Heart right ventricle (tissue), 16 donors: ENCODE measurements at regions not wholly inside any gene's neighbourhood (a gene's known extent, or its start where the extent isn't known, plus 50 kb on each side); places are given as distances from the start of the nearest gene placed in this dataset.

ENCODE experiments used
- ATAC-seq, 8 donors: fragments of 200-7000 bp; cut with Tn5 transposase; one replicate each; pipeline ENCODE4 v1.9.1; 2020; ENCODE audit warnings: mild to moderate bottlenecking in 8 of 8, moderate library complexity in 8 of 8, moderate number of reproducible peaks in 1 of 8
- DNase-seq, 2 donors: peaks; one replicate each; pipeline ENCODE4 v3.0.0-alpha.2; 2020
- H3K27ac ChIP-seq, 10 donors: fragments of 200-600 bp; sonication (generic) in 2 of 10; one replicate each; pipeline versions ENCODE4 v1.5.0 to v1.8.0; 2020 to 2022; ENCODE audit warnings: mild to moderate bottlenecking in 3 of 10
- H3K27me3 ChIP-seq, 7 donors: fragments of 200-600 bp; one replicate each; pipeline ENCODE4 v1.8.0; 2021 to 2022; ENCODE audit warnings: mild to moderate bottlenecking in 2 of 7
- H3K36me3 ChIP-seq, 9 donors: fragments of 200-600 bp; sonication (generic) in 1 of 9; one replicate each; pipeline versions ENCODE4 v1.5.0 to v1.8.0; 2020 to 2022; ENCODE audit warnings: mild to moderate bottlenecking in 2 of 9
- H3K4me1 ChIP-seq, 9 donors: fragments of 200-600 bp; sonication (generic) in 1 of 9; one replicate each; pipeline versions ENCODE4 v1.5.0 to v1.8.0; 2020 to 2022; ENCODE audit warnings: mild to moderate bottlenecking in 4 of 9
- H3K4me3 ChIP-seq, 10 donors: fragments of 200-600 bp; sonication (generic) in 2 of 10; one replicate each; pipeline versions ENCODE4 v1.5.0 to v1.8.0; 2020 to 2022; ENCODE audit warnings: mild to moderate bottlenecking in 7 of 10, moderate library complexity in 2 of 10
- H3K9me3 ChIP-seq, 11 donors: fragments of 200-600 bp in 10 of 11; sonication (generic) in 2 of 11; one replicate each; pipeline versions ENCODE4 v1.5.0 to v1.8.0; 2013 to 2022; ENCODE audit warnings: mild to moderate bottlenecking in 2 of 11, control low read depth in 1 of 11, moderate library complexity in 1 of 11
- CTCF ChIP-seq, 9 donors: fragments of 200-600 bp; sonication (generic) in 2 of 9; IDR thresholded peaks; one replicate each; pipeline versions ENCODE4 v1.5.0 to v1.8.0; 2021 to 2022; ENCODE audit warnings: antibody characterized with exemption in 9 of 9, mild to moderate bottlenecking in 5 of 9, moderate library complexity in 1 of 9
- WGBS, 2 donors: extraction: QIAGEN DNeasy Blood & Tissue Kit; methylation state at CpG; one replicate each; pipeline ENCODE4 v1.1.7; 2013; ENCODE audit warnings: inconsistent platforms in 1 of 2; 5-methylcytosine and 5-hydroxymethylcytosine counted together
- intact Hi-C, 10 donors: fragments of 100-400 bp; cut with DNase I; formaldehyde crosslinking; loops; one replicate each; pipeline versions ENCODE4 v1.11.1 to v1.14.2; 2022
- donor health status: Arrhythmogenic right ventricular cardiomyopathy.
- donor health status: ischemic (EF 13 %, LVEDD 7.1; RV severe dilation, severe dysfunction).
- donor health status: healthy with polysubstance abuse.
- donor health status: DM: no; HTN: yes; CAD: no.
- donor health status: DM: no; HTN: no; CAD: no.
- donor health status: ischemic (EF 25% LVEDD 6.9; RV normal size, moderate dysfunction).
- donor health status: ischemic (EF 25% LVEDD 5.7; RV mildly dilated, moderate dysfunction).
- donor health status: healthy.
- donor health status: DM: yes; HTN: yes; CAD: no.
- donor health status: Ischemic cardiomyopathy.
- donor health status: ischemic (EF 35%, LVEDD 5.7; RV mildly dilated, moderate dysfunction).
- donor health status: nonischemic (EF 11% LVEDD 7.7; RV severe dilation, severe dysfunction).
- donor health status: DM: yes; HTN: yes; CAD: no.
- donor health status: PGD.
- donor health status: ischemic (EF 29% LVEDD 5.4; RV normal size, mild dysfunction).
- donor health status: nonischemic (EF 23%, LVEDD 6.1; RV moderate dilation, normal function).

DNA sequence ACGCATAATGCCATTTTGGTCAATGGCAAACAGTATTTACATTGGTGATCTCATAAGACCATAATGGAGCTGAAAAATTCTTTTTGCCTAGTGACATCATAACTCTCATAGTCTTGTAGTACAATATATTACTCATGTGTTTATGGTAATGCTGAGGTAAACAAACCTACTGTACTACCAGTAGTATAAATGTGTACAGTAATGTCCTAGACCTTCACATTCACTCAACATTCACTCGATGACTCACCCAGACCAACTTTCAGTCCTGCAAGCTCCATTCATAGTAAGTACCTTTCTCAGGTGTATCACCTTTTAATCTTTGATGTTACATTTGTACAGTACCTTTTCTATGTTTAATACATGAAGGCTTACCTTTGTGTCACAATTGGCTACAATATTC lies 558.2 kb upstream of the PIK3C3 start:
- no peak for TF ChIP-seq CTCF (IDR thresholded peaks at IDR 0.05)
- DNase-seq (no peak), ATAC-seq (no peak)
- H3K4me1 ChIP-seq = peaks cover 0 to 5% (median 0%) of the 10 kb centered on the region in 9 donors
- no peaks in the 10 kb centered on the region for H3K27me3 ChIP-seq
- 95 to 98% methylated on average over 2 of the region's 2 CpGs for WGBS, 2 donors
- H3K4me3 ChIP-seq = no peak overlapping the region
- H3K27ac ChIP-seq = no peak overlapping the region
- intact Hi-C loops = loop anchor here in 1 of 10 donors (10.0 kb wide), 1 partner anchor 348 kb away; no protein-coding TSS in a partner anchor
- no peaks in the 10 kb centered on the region for H3K9me3 ChIP-seq
- no peaks in the 10 kb centered on the region for H3K36me3 ChIP-seq

DNA sequence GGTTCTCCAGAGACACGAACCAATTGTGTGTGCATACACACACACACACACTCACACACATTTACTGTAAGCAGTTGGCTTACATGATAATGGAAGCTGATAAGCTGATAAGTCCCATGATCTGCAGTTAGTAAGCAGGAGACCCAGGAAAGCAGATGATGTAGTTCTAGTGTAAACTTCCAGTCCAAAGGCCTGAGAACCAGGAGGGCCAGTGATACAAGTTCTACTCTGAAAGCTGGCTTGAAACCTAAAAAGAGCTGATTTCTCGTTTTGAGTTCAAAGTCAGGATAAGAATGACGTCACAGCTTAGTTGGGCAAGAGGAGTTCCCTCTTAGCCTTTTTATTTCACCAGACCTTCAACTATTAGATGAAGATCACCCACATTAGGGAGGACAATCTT lies 558.8 kb upstream of the PIK3C3 start:
- H3K36me3 ChIP-seq = no peaks in the 10 kb centered on the region
- 73 to 84% methylated on average over 3 of the region's 3 CpGs for WGBS, 2 donors
- intact Hi-C loops = loop anchor here in 1 of 10 donors (10.0 kb wide), 1 partner anchor 349 kb away; no protein-coding TSS in a partner anchor
- no peaks in the 10 kb centered on the region for H3K27me3 ChIP-seq
- DNase-seq (no peak), ATAC-seq (no peak)
- peaks cover 0 to 5% (median 0%) of the 10 kb centered on the region in 9 donors for H3K4me1 ChIP-seq
- no peak for TF ChIP-seq CTCF (IDR thresholded peaks at IDR 0.05)
- no peaks in the 10 kb centered on the region for H3K9me3 ChIP-seq
- no peak overlapping the region for H3K4me3 ChIP-seq
- no peak overlapping the region for H3K27ac ChIP-seq

DNA sequence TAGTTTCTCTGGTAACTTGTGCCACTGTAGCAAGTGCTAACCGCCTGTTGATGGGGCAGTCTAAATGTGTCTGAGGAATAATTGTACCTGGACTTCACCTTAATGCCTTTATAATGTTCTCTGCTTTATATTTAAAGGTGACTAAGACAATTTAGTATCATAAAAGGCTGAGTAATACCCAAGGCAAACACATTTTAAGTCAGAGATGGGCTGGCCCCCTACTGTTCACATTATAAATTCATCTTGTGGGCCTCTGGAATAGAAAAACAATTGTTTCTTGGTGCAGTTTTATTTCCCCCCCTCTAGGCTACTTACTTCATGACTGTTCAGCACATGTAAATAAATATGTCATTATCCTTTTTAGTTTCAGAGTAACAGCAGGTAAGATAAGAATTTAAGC lies 559.3 kb upstream of the PIK3C3 start:
- no peak overlapping the region for H3K27ac ChIP-seq
- H3K9me3 ChIP-seq = no peaks in the 10 kb centered on the region
- 89 to 96% methylated on average over 1 of the region's 1 CpG for WGBS, 2 donors
- TF ChIP-seq CTCF (IDR thresholded peaks at IDR 0.05) = no peak
- ATAC-seq = no peak
- no peak for DNase-seq
- no peaks in the 10 kb centered on the region for H3K27me3 ChIP-seq
- peaks cover 0 to 5% (median 0%) of the 10 kb centered on the region in 9 donors for H3K4me1 ChIP-seq
- H3K36me3 ChIP-seq = no peaks in the 10 kb centered on the region
- intact Hi-C loops = loop anchor here in 1 of 10 donors (10.0 kb wide), 1 partner anchor 349 kb away; no protein-coding TSS in a partner anchor
- H3K4me3 ChIP-seq = no peak overlapping the region

- TF ChIP-seq CTCF (IDR thresholded peaks at IDR 0.05) = peak; percentile 39 to 64 (median 55)
- Histone ChIP-seq H3K4me3 (peak overlapping the region in 6 of 10 donors; percentile 16 to 31 (median 26)), H3K36me3 (no peaks in the 10 kb centered on the region), H3K27me3 (no peaks in the 10 kb centered on the region), H3K27ac (no peak overlapping the region), H3K4me1 (peaks cover 0 to 5% (median 0%) of the 10 kb centered on the region in 9 donors), H3K9me3 (no peaks in the 10 kb centered on the region)
- intact Hi-C loops = loop anchor here in 1 of 10 donors (10.0 kb wide), 1 partner anchor 353 kb away; no protein-coding TSS in a partner anchor
- ATAC-seq = peak in 5 of 8 donors; percentile 56 to 78 (median 71)
- peak; percentile 12 to 54 for DNase-seq
- 8 to 10% methylated on average over 12 of the region's 12 CpGs for WGBS, 2 donors
Observed at GRCh38 chr18:41391616-41392595, 563.1 kb upstream of the PIK3C3 start.
